ENCODE measurements at regions not wholly inside any gene's neighbourhood (a gene's known extent, or its start where the extent isn't known, plus 50 kb on each side); places are given as distances from the start of the nearest gene placed in this dataset.
"Not testable (repeated sequence)": the region's sequence is repeated elsewhere in the genome, so short reads cannot be mapped to it uniquely, and the experiment has no call there.

DNA sequence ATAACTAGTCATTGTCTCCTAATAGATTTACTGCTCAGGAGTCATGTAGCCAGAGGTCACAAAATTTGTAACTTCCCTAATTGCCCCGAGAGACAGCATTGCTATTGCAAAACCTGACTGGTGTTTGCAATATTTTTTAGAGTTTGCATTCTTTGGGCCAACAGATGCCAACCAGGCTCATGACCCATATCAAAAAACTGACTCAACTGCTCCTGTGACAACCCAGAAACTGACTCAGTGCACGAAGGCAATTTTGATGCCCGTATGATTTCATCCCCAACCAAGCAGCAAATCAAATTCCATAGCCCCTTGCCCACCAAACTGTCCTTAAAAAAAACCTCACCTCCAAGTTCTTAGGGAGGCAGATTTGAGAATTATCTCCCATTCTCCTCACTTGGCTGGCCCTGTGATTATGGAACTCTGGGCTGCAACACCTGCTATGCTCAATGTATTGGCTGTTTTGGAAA lies 951.3 kb downstream of the TSN start:
- Histone ChIP-seq H3K79me2 (ENCODE audit: low read length) (no peaks in the 10 kb centered on the region), H3K36me3 (replicated peaks; ENCODE audit: low read depth, low read length) (peaks cover 21% of the 10 kb centered on the region), H3K9me3 (ENCODE audit: insufficient read depth, low read length) (peaks cover 13% of the 10 kb centered on the region; the same call in 1 of the 2 replicates), H3K9ac (ENCODE audit: low read length) (peak overlapping the region; percentile 90), H3K4me2 (ENCODE audit: low read length) (peak overlapping the region; percentile 81), H3K4me1 (ENCODE audit: low read length) (peaks cover 66% of the 10 kb centered on the region), H3K4me3 (ENCODE audit: low read length) (peak overlapping the region; percentile 56), H4K20me1 (ENCODE audit: insufficient read depth, low read length) (no peaks in the 10 kb centered on the region), H3K27ac (ENCODE audit: low read length) (peak overlapping the region; percentile 98), H2AFZ (ENCODE audit: low read depth, low read length) (no peak overlapping the region), H3K27me3 (ENCODE audit: low read depth, low read length) (no peaks in the 10 kb centered on the region)
- TF ChIP-seq EZH2phosphoT487 (IDR thresholded peaks at IDR 0.05; ENCODE audit: low read depth): no peak
- no peak for TF ChIP-seq CTCF (IDR thresholded peaks at IDR 0.05; ENCODE audit: low read depth, low read length)

DNA sequence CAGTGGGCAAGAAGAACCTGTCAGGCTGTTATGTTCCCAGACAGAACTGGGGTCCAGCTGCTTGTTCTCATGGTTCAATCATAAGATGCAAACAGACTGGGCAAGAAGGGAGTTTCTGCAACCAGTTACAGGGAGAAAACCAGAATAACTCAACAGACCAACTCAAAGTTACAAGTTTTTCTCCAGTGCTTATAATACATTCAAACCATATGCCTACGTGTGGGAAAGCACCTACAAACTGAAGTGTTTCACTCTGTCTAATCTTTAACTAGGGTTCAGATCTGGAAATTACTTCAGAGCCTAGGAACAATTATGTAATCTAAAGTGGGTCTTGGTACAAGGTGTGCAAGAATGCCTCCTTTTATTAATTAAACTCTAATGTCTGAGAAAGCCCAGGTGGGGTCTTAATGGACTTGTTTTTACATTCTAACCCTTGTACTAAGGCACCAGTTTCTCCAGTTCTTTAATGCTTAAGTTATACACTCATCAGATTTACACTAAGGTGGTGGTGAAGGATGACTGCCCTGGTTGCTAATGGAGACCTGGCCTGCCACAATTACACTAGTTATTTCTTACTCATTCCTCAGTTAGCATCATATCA lies 951.9 kb downstream of the TSN start:
- peak overlapping the region; percentile 56 for H3K4me3 ChIP-seq (ENCODE audit: low read length)
- H3K4me2 ChIP-seq (ENCODE audit: low read length): peak overlapping the region; percentile 81
- TF ChIP-seq CTCF (IDR thresholded peaks at IDR 0.05; ENCODE audit: low read depth, low read length): no peak
- no peak for TF ChIP-seq EZH2phosphoT487 (IDR thresholded peaks at IDR 0.05; ENCODE audit: low read depth)
- peak overlapping the region; percentile 18 for H2AFZ ChIP-seq (ENCODE audit: low read depth, low read length)
- no peaks in the 10 kb centered on the region for H3K27me3 ChIP-seq (ENCODE audit: low read depth, low read length)
- no peaks in the 10 kb centered on the region for H3K79me2 ChIP-seq (ENCODE audit: low read length)
- H4K20me1 ChIP-seq (ENCODE audit: insufficient read depth, low read length): no peaks in the 10 kb centered on the region
- peak overlapping the region; percentile 90 for H3K9ac ChIP-seq (ENCODE audit: low read length)
- H3K36me3 ChIP-seq (replicated peaks; ENCODE audit: low read depth, low read length): peaks cover 23% of the 10 kb centered on the region
- H3K27ac ChIP-seq (ENCODE audit: low read length): peak overlapping the region; percentile 98
- peaks cover 13% of the 10 kb centered on the region; the same call in 1 of the 2 replicates for H3K9me3 ChIP-seq (ENCODE audit: insufficient read depth, low read length)
- peaks cover 64% of the 10 kb centered on the region for H3K4me1 ChIP-seq (ENCODE audit: low read length)

- TF ChIP-seq EZH2phosphoT487 (IDR thresholded peaks at IDR 0.05; ENCODE audit: low read depth) (no peak), CTCF (IDR thresholded peaks at IDR 0.05; ENCODE audit: low read depth, low read length) (no peak)
- Histone ChIP-seq H3K79me2 (ENCODE audit: low read length) (no peaks in the 10 kb centered on the region), H3K9ac (ENCODE audit: low read length) (no peak overlapping the region), H3K4me1 (ENCODE audit: low read length) (peaks cover 39% of the 10 kb centered on the region), H3K4me3 (ENCODE audit: low read length) (no peak overlapping the region), H3K4me2 (ENCODE audit: low read length) (no peak overlapping the region), H3K27ac (ENCODE audit: low read length) (no peak overlapping the region), H3K9me3 (ENCODE audit: insufficient read depth, low read length) (peaks cover 22% of the 10 kb centered on the region), H3K36me3 (replicated peaks; ENCODE audit: low read depth, low read length) (peaks cover 30% of the 10 kb centered on the region), H2AFZ (ENCODE audit: low read depth, low read length) (no peak overlapping the region), H3K27me3 (ENCODE audit: low read depth, low read length) (no peaks in the 10 kb centered on the region), H4K20me1 (ENCODE audit: insufficient read depth, low read length) (no peaks in the 10 kb centered on the region)
These were observed 954.6 kb downstream of the TSN start for GRCh38 chr2:122710049-122710448.

GRCh38 chr2:122713800-122714199 lies 958.3 kb downstream of the TSN start:
- H3K4me3 ChIP-seq (ENCODE audit: low read length): no peak overlapping the region
- H2AFZ ChIP-seq (ENCODE audit: low read depth, low read length): no peak overlapping the region
- peaks cover 20% of the 10 kb centered on the region for H3K36me3 ChIP-seq (replicated peaks; ENCODE audit: low read depth, low read length)
- H3K79me2 ChIP-seq (ENCODE audit: low read length): no peaks in the 10 kb centered on the region
- H3K9ac ChIP-seq (ENCODE audit: low read length): no peak overlapping the region
- no peaks in the 10 kb centered on the region for H3K27me3 ChIP-seq (ENCODE audit: low read depth, low read length)
- no peak overlapping the region for H3K4me2 ChIP-seq (ENCODE audit: low read length)
- TF ChIP-seq CTCF (IDR thresholded peaks at IDR 0.05; ENCODE audit: low read depth, low read length): no peak
- TF ChIP-seq EZH2phosphoT487 (IDR thresholded peaks at IDR 0.05; ENCODE audit: low read depth): no peak
- peaks cover 3% of the 10 kb centered on the region; the same call in 1 of the 2 replicates for H3K4me1 ChIP-seq (ENCODE audit: low read length)
- peaks cover 23% of the 10 kb centered on the region for H3K9me3 ChIP-seq (ENCODE audit: insufficient read depth, low read length)
- H4K20me1 ChIP-seq (ENCODE audit: insufficient read depth, low read length): no peaks in the 10 kb centered on the region
- H3K27ac ChIP-seq (ENCODE audit: low read length): no peak overlapping the region

DNA sequence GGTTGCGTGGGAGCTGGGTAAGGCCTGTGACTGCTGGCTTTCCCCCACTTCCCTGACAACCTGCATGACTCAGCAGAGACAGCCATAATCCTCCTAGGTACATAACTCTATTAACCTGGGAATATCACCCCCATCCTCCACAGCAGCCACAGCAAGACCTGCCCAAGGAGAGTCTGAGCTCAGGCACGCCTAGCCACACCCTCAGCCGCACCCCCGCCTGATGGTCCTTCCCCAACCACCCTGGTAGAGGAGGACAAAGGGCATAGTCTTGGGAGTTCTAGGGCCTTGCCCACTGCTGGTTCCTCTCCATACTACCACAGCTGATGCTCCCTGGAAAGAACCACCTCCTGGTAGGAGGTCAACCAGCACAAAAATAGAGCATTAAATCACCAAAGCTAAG lies 965.4 kb downstream of the TSN start:
- H3K9me3 ChIP-seq (ENCODE audit: insufficient read depth, low read length); H3K27ac ChIP-seq (ENCODE audit: low read length); H3K36me3 ChIP-seq (replicated peaks; ENCODE audit: low read depth, low read length); H3K9ac ChIP-seq (ENCODE audit: low read length); H3K4me3 ChIP-seq (ENCODE audit: low read length); H2AFZ ChIP-seq (ENCODE audit: low read depth, low read length); H3K4me2 ChIP-seq (ENCODE audit: low read length); H4K20me1 ChIP-seq (ENCODE audit: insufficient read depth, low read length); H3K79me2 ChIP-seq (ENCODE audit: low read length); H3K4me1 ChIP-seq (ENCODE audit: low read length); H3K27me3 ChIP-seq (ENCODE audit: low read depth, low read length): not testable (repeated sequence)

All from OCI-LY3 (cell line).